NCI-H460 (cell line): ENCODE measurements at regions not wholly inside any gene's neighbourhood (a gene's known extent, or its start where the extent isn't known, plus 50 kb on each side); places are given as distances from the start of the nearest gene placed in this dataset.
A peak's percentile ranks its signal among the peaks of the same experiment; 100 is the strongest.

ENCODE experiments used
- DNase-seq: peaks from one replicate; pipeline ENCODE4 v3.0.0-alpha.2; 2016; ENCODE audit warnings: low read depth; ENCODE audit errors: extremely low read depth

GRCh38 chr4:116872941-116873340 is 212.4 kb downstream of the TRAM1L1 start:
- DNase-seq: no peak

GRCh38 chr4:116872308-116872707 is 213.1 kb downstream of the TRAM1L1 start:
- DNase-seq: no peak

- DNase-seq: no peak
Observed at GRCh38 chr4:116870686-116871085, 214.7 kb downstream of the TRAM1L1 start.

- no peak for DNase-seq
Observed at GRCh38 chr4:116866106-116866505, 219.3 kb downstream of the TRAM1L1 start.

- DNase-seq: no peak
Observed at GRCh38 chr4:116862592-116862991, 222.8 kb downstream of the TRAM1L1 start.

- no peak for DNase-seq
Observed at GRCh38 chr4:116860891-116861290, 224.5 kb downstream of the TRAM1L1 start.

GRCh38 chr4:116849620-116850019 is 235.8 kb downstream of the TRAM1L1 start:
- no peak for DNase-seq

- DNase-seq: no peak
Observed at GRCh38 chr4:116847616-116848015, 237.8 kb downstream of the TRAM1L1 start.

- DNase-seq: no peak
Observed at GRCh38 chr4:116839826-116840225, 245.6 kb downstream of the TRAM1L1 start.

GRCh38 chr4:116838609-116839008 is 246.8 kb downstream of the TRAM1L1 start:
- DNase-seq: no peak

- no peak for DNase-seq
Observed at GRCh38 chr4:116829187-116829586, 256.2 kb downstream of the TRAM1L1 start.

- peak; percentile 12 for DNase-seq
Observed at GRCh38 chr4:116824172-116824571, 261.2 kb downstream of the TRAM1L1 start.

GRCh38 chr4:116811730-116812129 is 273.6 kb downstream of the TRAM1L1 start:
- no peak for DNase-seq

- DNase-seq: no peak
Observed at GRCh38 chr4:116796022-116796421, 289.4 kb downstream of the TRAM1L1 start.

GRCh38 chr4:116788723-116789122 is 296.7 kb downstream of the TRAM1L1 start:
- DNase-seq: no peak

- no peak for DNase-seq
Observed at GRCh38 chr4:116755051-116755450, 330.3 kb downstream of the TRAM1L1 start.

GRCh38 chr4:116752027-116752426 is 333.3 kb downstream of the TRAM1L1 start:
- DNase-seq: no peak

GRCh38 chr4:116736756-116737155 is 348.6 kb downstream of the TRAM1L1 start:
- no peak for DNase-seq

- DNase-seq: no peak
Observed at GRCh38 chr4:116734178-116734577, 351.2 kb downstream of the TRAM1L1 start.

- DNase-seq: no peak
Observed at GRCh38 chr4:116733370-116733769, 352.0 kb downstream of the TRAM1L1 start.

- no peak for DNase-seq
Observed at GRCh38 chr4:116726523-116726922, 358.9 kb downstream of the TRAM1L1 start.

- DNase-seq: no peak
Observed at GRCh38 chr4:116724249-116724648, 361.1 kb downstream of the TRAM1L1 start.

GRCh38 chr4:116705466-116705865 is 379.9 kb downstream of the TRAM1L1 start:
- no peak for DNase-seq

- no peak for DNase-seq
Observed at GRCh38 chr4:116702949-116703348, 382.4 kb downstream of the TRAM1L1 start.
